Naive B cell (primary cell): ENCODE measurements at regions not wholly inside any gene's neighbourhood (a gene's known extent, or its start where the extent isn't known, plus 50 kb on each side); places are given as distances from the start of the nearest gene placed in this dataset.

Source experiments
- ATAC-seq, 2 donors: fragments of 150-1000 bp; cut with Tn5 transposase; 2 replicates each; pipeline ENCODE4 v1.10.0; 2021; ENCODE audit warnings: low read depth in 2 of 2, mild to moderate bottlenecking in 2 of 2, moderate library complexity in 2 of 2
- DNase-seq: peaks from one replicate; pipeline ENCODE4 v3.0.0; 2022
- H3K27ac Mint-ChIP-seq, 6 donors: one replicate each; pipeline ENCODE4 v1.8.0; 2020 to 2022; ENCODE audit warnings: mild to moderate bottlenecking in 6 of 6, mixed read lengths in 6 of 6, moderate library complexity in 5 of 6, inconsistent platforms in 2 of 6
- H3K27me3 Mint-ChIP-seq, 3 donors: one replicate each; pipeline ENCODE4 v1.8.0; 2021 to 2022; ENCODE audit warnings: mixed read lengths in 3 of 3, mild to moderate bottlenecking in 1 of 3
- H3K36me3 Mint-ChIP-seq, 2 donors: one replicate each; pipeline ENCODE4 v1.8.0; 2020 to 2022; ENCODE audit warnings: mixed read lengths in 2 of 2, inconsistent platforms in 1 of 2, mild to moderate bottlenecking in 1 of 2
- H3K4me1 Mint-ChIP-seq, 3 donors: one replicate each; pipeline ENCODE4 v1.8.0; 2020 to 2022; ENCODE audit warnings: mixed read lengths in 3 of 3, inconsistent platforms in 1 of 3, mild to moderate bottlenecking in 1 of 3, moderate library complexity in 1 of 3
- H3K4me3 Mint-ChIP-seq, 8 donors: one replicate each; pipeline ENCODE4 v1.8.0; 2020 to 2022; ENCODE audit warnings: mild to moderate bottlenecking in 8 of 8, mixed read lengths in 8 of 8, moderate library complexity in 8 of 8, inconsistent platforms in 2 of 8
- H3K9me3 Mint-ChIP-seq, 7 donors: one replicate each; pipeline ENCODE4 v1.8.0; 2020 to 2022; ENCODE audit warnings: mixed read lengths in 7 of 7, mild to moderate bottlenecking in 5 of 7, inconsistent platforms in 2 of 7, moderate library complexity in 1 of 7

DNA sequence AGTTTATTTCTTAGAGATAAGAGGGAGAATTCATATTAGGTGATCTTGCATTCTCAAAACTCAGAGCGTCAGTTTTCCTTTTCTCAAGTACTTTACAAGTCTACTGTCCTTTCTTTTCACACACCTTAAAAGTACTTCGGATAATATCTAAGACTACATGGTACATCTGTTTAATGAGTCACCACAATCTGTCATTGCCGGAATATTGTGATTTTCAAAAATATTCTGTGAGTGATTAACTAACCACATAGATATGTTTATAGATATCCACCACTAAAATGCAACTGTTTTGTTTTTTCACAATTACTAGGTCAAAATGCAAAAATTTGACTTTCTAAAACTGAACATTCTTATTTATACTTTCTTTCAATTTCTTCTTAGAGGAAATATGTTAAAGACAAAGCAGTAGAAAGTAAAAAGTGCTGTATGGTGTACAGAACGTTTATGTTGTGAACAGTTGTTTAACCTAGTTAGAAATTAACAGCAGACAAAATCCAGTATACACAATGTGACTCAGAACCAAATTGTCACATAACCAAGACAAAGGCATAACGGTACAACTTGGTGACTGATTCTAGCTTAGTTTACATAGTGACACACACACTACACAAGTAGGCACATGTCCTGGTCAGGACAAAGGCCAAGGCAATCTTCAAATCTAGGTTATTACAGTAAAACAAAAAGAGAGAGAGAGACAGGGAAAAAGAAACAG lies 482.9 kb downstream of the NAF1 start:
- no peak overlapping the region for H3K27ac Mint-ChIP-seq

GRCh38 chr4:162682651-162683050 lies 484.0 kb downstream of the NAF1 start:
- ATAC-seq (no peak), DNase-seq (no peak)
- peaks cover 7 to 17% (median 13%) of the 10 kb centered on the region in 7 donors for H3K9me3 Mint-ChIP-seq
- no peaks in the 10 kb centered on the region for H3K4me1 Mint-ChIP-seq
- H3K36me3 Mint-ChIP-seq, result no peaks in the 10 kb centered on the region
- H3K27ac Mint-ChIP-seq, result no peak overlapping the region
- H3K4me3 Mint-ChIP-seq, result no peak overlapping the region
- no peaks in the 10 kb centered on the region for H3K27me3 Mint-ChIP-seq

More for the DNA sequence above, 482.9 kb downstream of the NAF1 start:
- Mint-ChIP-seq H3K4me1 (no peaks in the 10 kb centered on the region), H3K36me3 (no peaks in the 10 kb centered on the region), H3K9me3 (peaks cover 0 to 12% (median 6%) of the 10 kb centered on the region in 7 donors), H3K27me3 (no peaks in the 10 kb centered on the region), H3K4me3 (peak overlapping the region in 1 of 8 donors; percentile 7)
- no peak for DNase-seq
- no peak for ATAC-seq

DNA sequence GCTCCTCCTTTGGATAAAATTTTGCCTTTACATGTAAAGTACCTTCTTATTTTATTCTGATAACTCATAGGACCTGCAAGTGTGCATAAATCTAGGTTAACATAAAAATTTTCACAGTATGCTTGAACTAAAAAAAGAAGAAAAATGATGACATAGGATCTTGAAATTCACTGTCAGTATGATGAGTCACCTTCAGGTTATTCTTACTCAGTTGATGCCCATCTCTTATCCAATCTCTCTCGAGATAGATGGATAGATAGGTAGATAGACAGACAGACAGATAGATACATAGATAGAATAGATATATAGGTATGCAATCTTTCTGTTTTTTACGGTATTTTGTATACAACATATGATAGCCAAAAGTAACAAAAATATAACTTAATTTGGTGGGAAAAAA lies 485.5 kb downstream of the NAF1 start:
- H3K9me3 Mint-ChIP-seq, result peaks cover 7 to 17% (median 13%) of the 10 kb centered on the region in 7 donors

DNA sequence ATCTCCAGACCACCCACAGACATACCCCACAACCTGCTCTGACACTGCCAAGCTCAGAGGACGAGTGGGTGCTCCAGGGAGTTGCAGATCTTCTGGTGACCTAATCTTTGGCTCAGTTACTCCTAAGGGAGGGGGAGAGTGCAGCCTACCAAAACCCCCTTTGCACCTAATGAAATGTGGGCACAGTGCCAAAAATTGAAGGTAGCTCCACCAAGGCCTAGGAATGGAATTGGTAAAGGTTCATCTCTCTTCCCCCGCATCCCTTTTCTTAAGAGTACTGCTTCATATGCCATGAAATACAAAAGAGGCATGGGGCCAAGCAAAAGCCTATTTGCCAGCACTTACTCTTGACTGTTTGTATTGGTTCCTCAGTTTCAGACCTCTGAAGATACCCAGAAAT lies 491.0 kb downstream of the NAF1 start:
- no peaks in the 10 kb centered on the region for H3K27me3 Mint-ChIP-seq
- no peak overlapping the region for H3K4me3 Mint-ChIP-seq
- H3K4me1 Mint-ChIP-seq, result no peaks in the 10 kb centered on the region
- no peak overlapping the region for H3K27ac Mint-ChIP-seq
- peaks cover 0 to under 1% of the 10 kb centered on the region in 2 donors for H3K36me3 Mint-ChIP-seq
- no peak for ATAC-seq
- DNase-seq, result no peak
- H3K9me3 Mint-ChIP-seq, result peaks cover 8 to 20% (median 14%) of the 10 kb centered on the region in 7 donors

More for the DNA sequence above, 485.5 kb downstream of the NAF1 start:
- Mint-ChIP-seq H3K27ac (no peak overlapping the region), H3K4me3 (no peak overlapping the region), H3K27me3 (no peaks in the 10 kb centered on the region), H3K36me3 (no peaks in the 10 kb centered on the region), H3K4me1 (no peaks in the 10 kb centered on the region)
- ATAC-seq, result no peak
- no peak for DNase-seq

- no peaks in the 10 kb centered on the region for H3K36me3 Mint-ChIP-seq
- H3K27me3 Mint-ChIP-seq, result no peaks in the 10 kb centered on the region
- H3K4me3 Mint-ChIP-seq, result no peak overlapping the region
- ATAC-seq (no peak), DNase-seq (no peak)
- no peak overlapping the region for H3K27ac Mint-ChIP-seq
- no peaks in the 10 kb centered on the region for H3K4me1 Mint-ChIP-seq
- H3K9me3 Mint-ChIP-seq, result peaks cover 0 to 16% (median 3%) of the 10 kb centered on the region in 7 donors
Observed at GRCh38 chr4:162661913-162662312, 498.1 kb upstream of the FSTL5 start.

DNA sequence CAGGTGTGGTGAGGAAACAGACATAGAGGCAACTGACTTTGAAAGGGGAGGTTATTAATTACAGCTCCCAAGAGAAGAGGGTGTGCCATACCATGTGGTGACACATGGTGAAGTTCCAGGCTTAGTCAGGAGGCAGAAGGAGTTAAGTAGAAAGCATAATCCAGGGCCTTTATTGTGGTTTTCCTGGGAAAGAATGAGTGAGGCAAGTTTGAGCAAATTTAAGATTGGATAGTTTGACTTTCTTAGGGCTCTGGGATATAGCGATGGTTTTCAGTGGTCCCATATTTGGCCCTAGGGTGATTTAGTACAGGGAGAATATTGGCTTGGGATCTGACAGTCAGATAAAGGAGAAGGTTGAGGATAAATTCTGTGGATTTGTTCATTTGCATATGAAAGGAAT lies 495.9 kb upstream of the FSTL5 start:
- H3K36me3 Mint-ChIP-seq, result no peaks in the 10 kb centered on the region

DNA sequence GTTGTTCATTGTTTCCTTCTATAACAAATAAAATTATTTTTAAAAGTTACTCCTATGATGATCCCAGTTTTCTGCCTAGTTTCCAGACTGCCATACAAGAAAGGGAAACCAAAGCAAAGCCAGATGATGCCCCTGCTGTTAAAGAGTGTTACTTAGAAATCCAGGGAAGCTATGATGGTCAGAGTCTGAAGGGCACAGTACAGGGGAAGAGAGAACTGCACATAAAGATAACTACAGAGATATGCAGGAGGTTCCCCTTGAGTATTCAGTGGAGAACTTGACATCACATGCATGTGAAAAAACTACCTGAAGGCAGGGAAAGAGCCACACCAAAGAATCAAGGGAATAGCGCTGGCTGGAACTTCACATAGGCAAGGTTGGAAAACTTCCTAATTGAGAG lies 494.2 kb upstream of the FSTL5 start:
- Mint-ChIP-seq H3K9me3 (peaks cover 0 to 3% (median 0%) of the 10 kb centered on the region in 7 donors), H3K4me3 (no peak overlapping the region), H3K4me1 (no peaks in the 10 kb centered on the region), H3K36me3 (no peaks in the 10 kb centered on the region), H3K27ac (no peak overlapping the region), H3K27me3 (no peaks in the 10 kb centered on the region)
- DNase-seq (no peak), ATAC-seq (no peak)

More for the DNA sequence above, 495.9 kb upstream of the FSTL5 start:
- H3K27me3 Mint-ChIP-seq, result no peaks in the 10 kb centered on the region
- ATAC-seq, result no peak
- no peak overlapping the region for H3K4me3 Mint-ChIP-seq
- no peak overlapping the region for H3K27ac Mint-ChIP-seq
- H3K9me3 Mint-ChIP-seq, result peaks cover 0 to 10% (median 2%) of the 10 kb centered on the region in 7 donors
- no peak for DNase-seq
- no peaks in the 10 kb centered on the region for H3K4me1 Mint-ChIP-seq

DNA sequence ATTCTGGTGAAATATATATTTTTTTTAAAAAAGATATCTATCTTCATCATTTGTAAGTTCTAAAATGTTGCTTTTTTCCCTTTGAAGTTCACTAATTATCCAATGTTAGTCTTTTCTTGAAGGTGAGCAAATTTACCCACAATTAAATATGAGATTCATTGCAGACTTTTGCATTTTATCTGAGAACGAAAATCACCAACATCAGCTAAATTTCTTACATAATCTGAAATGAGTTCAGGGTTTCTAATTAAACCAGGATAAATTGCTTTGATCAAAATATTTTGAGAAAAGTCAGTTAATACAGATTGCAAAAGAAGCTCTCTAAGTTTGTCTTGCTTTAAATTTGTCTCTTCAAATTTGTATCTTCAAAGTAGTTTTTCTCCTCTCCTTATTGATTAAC lies 486.4 kb upstream of the FSTL5 start:
- Mint-ChIP-seq H3K27me3 (no peaks in the 10 kb centered on the region), H3K9me3 (peaks cover 0 to 5% (median 0%) of the 10 kb centered on the region in 7 donors), H3K4me1 (no peaks in the 10 kb centered on the region), H3K36me3 (no peaks in the 10 kb centered on the region), H3K27ac (no peak overlapping the region), H3K4me3 (no peak overlapping the region)
- DNase-seq (no peak), ATAC-seq (no peak)

DNA sequence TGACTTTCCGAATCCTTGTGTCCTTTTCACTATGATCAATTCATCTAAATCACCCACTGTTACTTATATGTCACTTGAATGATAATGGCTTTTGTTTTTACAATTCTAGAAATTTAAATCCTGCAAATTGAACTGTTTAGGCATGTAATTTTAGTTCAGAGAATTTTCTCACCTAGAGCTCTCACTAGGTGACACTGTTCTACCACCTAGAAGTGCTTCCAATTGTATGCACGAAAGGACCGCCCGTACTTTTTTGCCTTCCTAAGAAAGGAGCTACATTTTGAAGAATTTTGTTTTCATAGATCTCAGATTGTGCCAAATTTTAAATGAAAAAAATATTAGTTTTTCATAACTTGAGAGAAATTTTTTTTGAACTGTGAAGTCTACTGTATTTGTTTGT lies 481.6 kb upstream of the FSTL5 start:
- Mint-ChIP-seq H3K4me1 (no peaks in the 10 kb centered on the region), H3K9me3 (peaks cover 0 to 6% (median 3%) of the 10 kb centered on the region in 7 donors), H3K4me3 (no peak overlapping the region), H3K27ac (no peak overlapping the region), H3K36me3 (no peaks in the 10 kb centered on the region), H3K27me3 (no peaks in the 10 kb centered on the region)
- no peak for DNase-seq
- ATAC-seq, result no peak

GRCh38 chr4:162644346-162644745 lies 480.5 kb upstream of the FSTL5 start:
- Mint-ChIP-seq H3K4me1 (no peaks in the 10 kb centered on the region), H3K9me3 (peaks cover 0 to 8% (median 3%) of the 10 kb centered on the region in 7 donors), H3K4me3 (no peak overlapping the region), H3K36me3 (no peaks in the 10 kb centered on the region), H3K27me3 (no peaks in the 10 kb centered on the region), H3K27ac (peak overlapping the region in 1 of 6 donors; percentile 5)
- ATAC-seq (no peak), DNase-seq (no peak)

DNA sequence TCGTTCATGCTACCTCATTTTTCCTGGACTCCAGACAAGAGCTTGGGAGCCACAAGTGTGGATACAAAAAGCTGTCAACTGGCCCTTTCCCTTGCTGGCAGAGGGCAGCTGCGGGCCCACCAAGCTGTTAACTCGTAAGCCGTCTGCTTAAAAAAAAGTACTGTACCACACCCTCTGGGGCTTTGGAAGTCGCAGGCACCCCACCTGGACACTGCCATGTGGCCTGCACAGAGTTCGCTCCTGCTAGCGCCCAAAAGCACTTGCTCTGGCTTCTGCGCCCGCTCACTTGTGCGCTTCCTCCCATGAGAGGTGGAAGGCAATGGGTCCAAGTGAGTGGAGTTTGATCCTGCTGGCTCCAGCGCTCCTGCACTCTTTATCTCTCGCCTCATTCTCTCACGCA lies 476.4 kb upstream of the FSTL5 start:
- Mint-ChIP-seq H3K9me3 (peaks cover 0 to 7% (median 4%) of the 10 kb centered on the region in 7 donors), H3K36me3 (no peaks in the 10 kb centered on the region)

GRCh38 chr4:162634390-162634789 lies 470.6 kb upstream of the FSTL5 start:
- Mint-ChIP-seq H3K4me3 (no peak overlapping the region), H3K9me3 (peaks cover 0 to 9% (median 4%) of the 10 kb centered on the region in 7 donors), H3K27me3 (no peaks in the 10 kb centered on the region), H3K36me3 (no peaks in the 10 kb centered on the region), H3K27ac (no peak overlapping the region), H3K4me1 (no peaks in the 10 kb centered on the region)
- ATAC-seq (no peak), DNase-seq (no peak)

More for the DNA sequence above, 476.4 kb upstream of the FSTL5 start:
- Mint-ChIP-seq H3K27me3 (no peaks in the 10 kb centered on the region), H3K4me3 (no peak overlapping the region), H3K4me1 (no peaks in the 10 kb centered on the region), H3K27ac (no peak overlapping the region)
- no peak for ATAC-seq
- no peak for DNase-seq

DNA sequence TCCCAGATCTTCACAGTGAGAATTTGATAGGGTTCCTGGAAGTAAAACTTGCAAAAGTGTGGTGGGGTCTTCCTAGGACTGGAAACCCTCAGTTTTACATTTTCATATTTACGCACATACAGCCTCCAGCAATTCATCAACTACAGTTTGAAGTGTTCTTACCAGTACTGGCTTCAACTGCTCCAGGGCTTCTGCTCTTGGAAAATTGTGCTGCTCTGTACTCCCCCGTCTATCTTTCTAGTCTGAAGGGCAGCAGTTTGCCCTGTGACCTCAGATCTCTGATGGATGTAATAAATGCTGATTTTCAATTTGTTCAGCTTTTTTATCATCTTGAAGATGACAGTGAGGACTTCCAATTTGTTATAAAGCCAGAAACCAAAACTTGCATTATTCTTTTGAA lies 458.9 kb upstream of the FSTL5 start:
- H3K36me3 Mint-ChIP-seq, result no peaks in the 10 kb centered on the region
- H3K4me1 Mint-ChIP-seq, result no peaks in the 10 kb centered on the region
- DNase-seq (no peak), ATAC-seq (no peak)
- H3K4me3 Mint-ChIP-seq, result no peak overlapping the region
- no peak overlapping the region for H3K27ac Mint-ChIP-seq
- H3K9me3 Mint-ChIP-seq, result peaks cover 0 to 6% (median 3%) of the 10 kb centered on the region in 7 donors
- no peaks in the 10 kb centered on the region for H3K27me3 Mint-ChIP-seq

DNA sequence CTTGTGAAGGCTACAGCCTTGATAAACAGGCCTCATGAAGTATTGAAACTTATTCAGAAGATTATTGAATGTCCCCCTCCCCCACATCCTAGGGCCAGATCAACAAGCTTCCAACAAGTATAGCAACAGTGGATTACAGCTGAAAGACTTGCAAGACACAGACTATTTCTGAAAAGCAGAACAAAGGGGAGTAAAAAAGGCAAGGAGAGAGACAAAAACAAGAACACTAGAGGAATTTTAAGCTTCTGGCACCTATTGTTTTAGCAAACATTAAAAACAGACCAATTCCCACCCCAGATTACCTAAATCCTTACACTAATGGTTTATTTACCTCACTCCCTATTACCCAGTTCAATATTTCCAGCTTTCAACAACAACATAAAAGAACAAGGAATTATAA lies 446.3 kb upstream of the FSTL5 start:
- DNase-seq (no peak), ATAC-seq (no peak)
- Mint-ChIP-seq H3K36me3 (no peaks in the 10 kb centered on the region), H3K27me3 (no peaks in the 10 kb centered on the region), H3K4me1 (no peaks in the 10 kb centered on the region), H3K4me3 (no peak overlapping the region), H3K9me3 (peaks cover 0 to 6% (median 0%) of the 10 kb centered on the region in 7 donors), H3K27ac (no peak overlapping the region)
